HG02852 (cell line): ENCODE measurements at regions not wholly inside any gene's neighbourhood (a gene's known extent, or its start where the extent isn't known, plus 50 kb on each side); places are given as distances from the start of the nearest gene placed in this dataset.

Source experiments
- ATAC-seq: cut with Tn5 transposase; IDR thresholded peaks from one replicate; pipeline ENCODE4 v1.9.1; 2021; ENCODE audit warnings: mild to moderate bottlenecking, moderate library complexity; ENCODE audit not compliant: unreplicated experiment

GRCh38 chr12:47025349-47025748 is 54.1 kb upstream of the PCED1B start:
- no peak for ATAC-seq

- ATAC-seq, result no peak
These were observed 53.6 kb upstream of the PCED1B start for GRCh38 chr12:47025798-47026197.

- ATAC-seq, result no peak
These were observed 53.1 kb upstream of the PCED1B start for GRCh38 chr12:47026291-47026690.
